NB4 (cell line): ENCODE measurements at regions not wholly inside any gene's neighbourhood (a gene's known extent, or its start where the extent isn't known, plus 50 kb on each side); places are given as distances from the start of the nearest gene placed in this dataset.

Experiments used
- CTCF ChIP-seq: IDR thresholded peaks from one replicate; pipeline ENCODE4 v1.5.1; 2012; ENCODE audit warnings: low read depth, low read length
- MYC ChIP-seq: IDR thresholded peaks from 2 replicates; pipeline ENCODE4 v1.6.1; 2011; ENCODE audit warnings: low read depth, low read length

GRCh38 chr3:180138871-180139270 is 102.1 kb upstream of the PEX5L start:
- TF ChIP-seq CTCF, result no peak
- TF ChIP-seq MYC, result no peak
